ENCODE measurements at regions not wholly inside any gene's neighbourhood (a gene's known extent, or its start where the extent isn't known, plus 50 kb on each side); places are given as distances from the start of the nearest gene placed in this dataset.

DNA sequence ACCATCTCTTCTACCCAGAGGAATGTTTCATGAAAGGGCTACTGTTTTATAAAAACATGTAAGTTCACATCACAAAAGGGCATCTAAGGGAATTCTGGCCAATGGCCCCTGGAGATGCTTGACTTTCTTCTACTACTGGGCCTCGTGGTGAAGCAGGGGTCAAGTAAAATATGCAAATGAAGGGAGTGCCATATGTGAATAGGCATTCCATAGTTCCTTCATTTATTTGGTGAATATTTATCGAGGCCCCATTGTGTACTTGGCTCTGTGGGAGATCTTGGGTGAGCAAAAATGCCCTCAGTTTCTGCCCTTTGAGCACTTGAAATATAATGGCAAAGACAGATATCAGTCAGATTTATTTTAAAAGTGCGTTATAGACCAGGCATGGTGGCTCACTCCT is 101.3 kb upstream of the CACNA2D3 start:
- TF ChIP-seq POLR2A (IDR thresholded peaks at IDR 0.05; ENCODE audit: low read depth), result no peak
- TF ChIP-seq, protein P1, sequence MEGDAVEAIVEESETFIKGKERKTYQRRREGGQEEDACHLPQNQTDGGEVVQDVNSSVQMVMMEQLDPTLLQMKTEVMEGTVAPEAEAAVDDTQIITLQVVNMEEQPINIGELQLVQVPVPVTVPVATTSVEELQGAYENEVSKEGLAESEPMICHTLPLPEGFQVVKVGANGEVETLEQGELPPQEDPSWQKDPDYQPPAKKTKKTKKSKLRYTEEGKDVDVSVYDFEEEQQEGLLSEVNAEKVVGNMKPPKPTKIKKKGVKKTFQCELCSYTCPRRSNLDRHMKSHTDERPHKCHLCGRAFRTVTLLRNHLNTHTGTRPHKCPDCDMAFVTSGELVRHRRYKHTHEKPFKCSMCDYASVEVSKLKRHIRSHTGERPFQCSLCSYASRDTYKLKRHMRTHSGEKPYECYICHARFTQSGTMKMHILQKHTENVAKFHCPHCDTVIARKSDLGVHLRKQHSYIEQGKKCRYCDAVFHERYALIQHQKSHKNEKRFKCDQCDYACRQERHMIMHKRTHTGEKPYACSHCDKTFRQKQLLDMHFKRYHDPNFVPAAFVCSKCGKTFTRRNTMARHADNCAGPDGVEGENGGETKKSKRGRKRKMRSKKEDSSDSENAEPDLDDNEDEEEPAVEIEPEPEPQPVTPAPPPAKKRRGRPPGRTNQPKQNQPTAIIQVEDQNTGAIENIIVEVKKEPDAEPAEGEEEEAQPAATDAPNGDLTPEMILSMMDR (IDR thresholded peaks at IDR 0.05), result no peak
